Osteoblast (primary cell): ENCODE measurements at regions not wholly inside any gene's neighbourhood (a gene's known extent, or its start where the extent isn't known, plus 50 kb on each side); places are given as distances from the start of the nearest gene placed in this dataset.

Experiments
- DNase-seq: peaks from one replicate; pipeline ENCODE4 v3.0.0; 2011; ENCODE audit warnings: low spot score, mixed read lengths; ENCODE audit not compliant: insufficient read length; ENCODE audit errors: missing footprints
- H2AFZ ChIP-seq: 2 replicates; pipeline ENCODE4 v1.6.0; 2011; ENCODE audit warnings: mild to moderate bottlenecking, low read length
- H3K27ac ChIP-seq: 2 replicates; pipeline ENCODE4 v1.5.1; 2011; ENCODE audit warnings: mild to moderate bottlenecking, low read depth, low read length, moderate library complexity
- H3K27me3 ChIP-seq: 2 replicates; pipeline ENCODE4 v1.6.0; 2012; ENCODE audit warnings: mild to moderate bottlenecking, control low read depth, inconsistent platforms, low read length, moderate library complexity; ENCODE audit not compliant: insufficient read depth
- H3K36me3 ChIP-seq: 2 replicates; pipeline ENCODE4 v1.5.1; 2011; ENCODE audit warnings: mild to moderate bottlenecking, low read length, control low read depth, moderate library complexity; ENCODE audit not compliant: insufficient read depth
- H3K4me1 ChIP-seq: 2 replicates; pipeline ENCODE4 v1.5.1; 2011; ENCODE audit warnings: mild to moderate bottlenecking, low read length, control low read depth, moderate library complexity; ENCODE audit not compliant: insufficient read depth
- H3K4me2 ChIP-seq: 2 replicates; pipeline ENCODE4 v1.6.0; 2011; ENCODE audit warnings: mild to moderate bottlenecking, low read length; ENCODE audit not compliant: insufficient read depth
- H3K4me3 ChIP-seq: fragments of 200-600 bp; sonication (generic); 3 replicates; pipeline ENCODE4 v1.5.1; 2012; ENCODE audit warnings: mild to moderate bottlenecking, low read length, inconsistent platforms; ENCODE audit not compliant: insufficient read depth
- H3K79me2 ChIP-seq: 2 replicates; pipeline ENCODE4 v1.6.0; 2012; ENCODE audit warnings: mild to moderate bottlenecking, low read length, control low read depth, inconsistent platforms; ENCODE audit not compliant: insufficient read depth
- H3K9me3 ChIP-seq: 2 replicates; pipeline ENCODE4 v1.5.1; 2011; ENCODE audit warnings: low read depth, low read length, control low read depth
- H4K20me1 ChIP-seq: 2 replicates; pipeline ENCODE4 v1.6.0; 2012; ENCODE audit warnings: mild to moderate bottlenecking, low read length, control low read depth; ENCODE audit not compliant: insufficient read depth
- TF ChIP-seq, protein P1 (sequence below): IDR thresholded peaks from 2 replicates; pipeline ENCODE4 v1.5.1; 2011; ENCODE audit warnings: mild to moderate bottlenecking, low read depth, low read length, moderate library complexity; ENCODE audit errors: extremely low read depth

DNA sequence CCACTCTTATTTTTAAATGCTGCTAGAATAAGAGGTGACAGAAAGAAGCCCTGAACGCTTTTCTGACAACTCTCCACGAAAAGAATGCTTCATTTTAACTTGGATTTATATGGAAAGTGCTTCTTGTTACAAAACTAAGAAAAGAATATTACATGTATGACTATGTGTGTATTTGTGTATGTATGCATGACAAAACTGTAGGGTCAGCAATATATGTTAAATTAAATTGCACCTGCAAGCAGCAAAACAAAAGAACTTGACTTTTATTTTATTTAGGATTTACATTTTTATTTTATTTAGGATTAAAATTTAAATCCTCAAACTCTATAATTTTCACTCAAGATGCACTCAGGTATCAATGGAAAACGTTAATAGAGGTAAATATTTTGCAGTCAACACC lies 187.1 kb downstream of the NR4A2 start:
- H3K9me3 ChIP-seq = no peaks in the 10 kb centered on the region
- no peak overlapping the region for H3K4me3 ChIP-seq
- H3K79me2 ChIP-seq = no peaks in the 10 kb centered on the region
- H4K20me1 ChIP-seq = no peaks in the 10 kb centered on the region
- no peak overlapping the region for H3K27ac ChIP-seq
- DNase-seq = no peak
- TF ChIP-seq, protein P1, sequence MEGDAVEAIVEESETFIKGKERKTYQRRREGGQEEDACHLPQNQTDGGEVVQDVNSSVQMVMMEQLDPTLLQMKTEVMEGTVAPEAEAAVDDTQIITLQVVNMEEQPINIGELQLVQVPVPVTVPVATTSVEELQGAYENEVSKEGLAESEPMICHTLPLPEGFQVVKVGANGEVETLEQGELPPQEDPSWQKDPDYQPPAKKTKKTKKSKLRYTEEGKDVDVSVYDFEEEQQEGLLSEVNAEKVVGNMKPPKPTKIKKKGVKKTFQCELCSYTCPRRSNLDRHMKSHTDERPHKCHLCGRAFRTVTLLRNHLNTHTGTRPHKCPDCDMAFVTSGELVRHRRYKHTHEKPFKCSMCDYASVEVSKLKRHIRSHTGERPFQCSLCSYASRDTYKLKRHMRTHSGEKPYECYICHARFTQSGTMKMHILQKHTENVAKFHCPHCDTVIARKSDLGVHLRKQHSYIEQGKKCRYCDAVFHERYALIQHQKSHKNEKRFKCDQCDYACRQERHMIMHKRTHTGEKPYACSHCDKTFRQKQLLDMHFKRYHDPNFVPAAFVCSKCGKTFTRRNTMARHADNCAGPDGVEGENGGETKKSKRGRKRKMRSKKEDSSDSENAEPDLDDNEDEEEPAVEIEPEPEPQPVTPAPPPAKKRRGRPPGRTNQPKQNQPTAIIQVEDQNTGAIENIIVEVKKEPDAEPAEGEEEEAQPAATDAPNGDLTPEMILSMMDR = no peak
- H3K4me2 ChIP-seq = no peak overlapping the region
- H2AFZ ChIP-seq = no peak overlapping the region
- no peaks in the 10 kb centered on the region for H3K36me3 ChIP-seq
- no peaks in the 10 kb centered on the region for H3K4me1 ChIP-seq
- H3K27me3 ChIP-seq = no peaks in the 10 kb centered on the region

DNA sequence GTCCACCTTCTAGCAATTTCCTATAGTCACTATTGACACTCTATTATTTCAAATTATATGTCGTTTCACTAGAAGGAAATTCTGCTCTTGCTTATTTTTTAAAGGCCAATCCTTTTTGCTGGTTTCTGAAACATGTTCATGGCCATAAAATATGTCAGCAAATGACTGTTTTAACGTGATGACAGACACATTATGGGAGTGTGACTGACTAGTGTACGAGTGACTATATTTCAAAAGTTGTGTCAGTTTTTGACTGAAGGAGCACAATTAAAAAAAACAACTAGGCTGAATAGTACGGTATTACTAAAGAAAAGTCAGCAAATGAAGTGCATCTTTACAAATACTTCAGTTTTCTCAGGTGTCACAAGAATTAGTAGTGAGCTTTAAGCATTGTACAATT lies 196.0 kb downstream of the NR4A2 start:
- no peaks in the 10 kb centered on the region for H4K20me1 ChIP-seq
- no peak overlapping the region for H3K4me3 ChIP-seq
- H3K79me2 ChIP-seq = no peaks in the 10 kb centered on the region
- no peaks in the 10 kb centered on the region for H3K4me1 ChIP-seq
- no peak overlapping the region for H3K27ac ChIP-seq
- no peaks in the 10 kb centered on the region for H3K36me3 ChIP-seq
- no peak overlapping the region for H2AFZ ChIP-seq
- H3K4me2 ChIP-seq = no peak overlapping the region
- no peaks in the 10 kb centered on the region for H3K9me3 ChIP-seq
- TF ChIP-seq, protein P1 = no peak
- no peak for DNase-seq
- H3K27me3 ChIP-seq = no peaks in the 10 kb centered on the region

GRCh38 chr2:156134887-156135286 lies 197.6 kb downstream of the NR4A2 start:
- Histone ChIP-seq H3K9me3 (no peaks in the 10 kb centered on the region), H2AFZ (no peak overlapping the region), H3K79me2 (no peaks in the 10 kb centered on the region), H3K4me2 (no peak overlapping the region), H4K20me1 (no peaks in the 10 kb centered on the region), H3K36me3 (no peaks in the 10 kb centered on the region), H3K4me3 (no peak overlapping the region), H3K27ac (no peak overlapping the region), H3K4me1 (no peaks in the 10 kb centered on the region), H3K27me3 (no peaks in the 10 kb centered on the region)
- DNase-seq = no peak
- TF ChIP-seq, protein P1 = no peak

DNA sequence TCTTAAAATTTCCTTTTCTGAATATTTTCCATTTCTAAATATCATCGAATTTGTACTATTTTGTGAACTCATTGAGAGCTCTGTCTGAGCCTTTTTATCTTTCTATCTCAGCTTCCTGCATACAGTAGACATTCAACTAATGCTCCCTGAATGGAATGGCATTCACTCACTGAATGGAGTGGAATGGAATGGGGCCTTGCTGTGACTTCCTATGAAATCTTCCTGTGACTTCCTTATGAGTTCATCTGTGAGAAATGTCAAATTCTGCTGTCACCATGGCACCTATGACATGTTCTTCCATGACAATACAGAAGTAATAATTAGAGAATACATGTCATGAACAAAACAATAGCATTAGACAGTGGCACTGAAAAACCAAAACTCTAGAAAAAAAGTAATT lies 199.6 kb downstream of the NR4A2 start:
- DNase-seq = no peak
- H3K9me3 ChIP-seq = no peaks in the 10 kb centered on the region
- H3K4me2 ChIP-seq = no peak overlapping the region
- TF ChIP-seq, protein P1 = no peak
- no peaks in the 10 kb centered on the region for H3K36me3 ChIP-seq
- H2AFZ ChIP-seq = no peak overlapping the region
- H3K79me2 ChIP-seq = no peaks in the 10 kb centered on the region
- no peaks in the 10 kb centered on the region for H3K4me1 ChIP-seq
- H3K4me3 ChIP-seq = no peak overlapping the region
- H3K27me3 ChIP-seq = no peaks in the 10 kb centered on the region
- no peak overlapping the region for H3K27ac ChIP-seq
- H4K20me1 ChIP-seq = no peaks in the 10 kb centered on the region
